RWPE1 (cell line): ENCODE measurements at regions not wholly inside any gene's neighbourhood (a gene's known extent, or its start where the extent isn't known, plus 50 kb on each side); places are given as distances from the start of the nearest gene placed in this dataset.
"Not testable (repeated sequence)": the region's sequence is repeated elsewhere in the genome, so short reads cannot be mapped to it uniquely, and the experiment has no call there.

Source experiments
- CTCF ChIA-PET: fragments of 350-600 bp; sonication (Branson Sonifier 250); formaldehyde crosslinking; extraction: SDS; loops from one replicate; lab custom pipeline; 2021; lab: Yijun Ruan, JAX
- POLR2A ChIA-PET: fragments of 400-600 bp; formaldehyde crosslinking; extraction: SDS; loops from one replicate; lab custom pipeline; 2020; ENCODE audit warnings: antibody characterized with exemption; ENCODE audit not compliant: low non-redundant PET; lab: Yijun Ruan, JAX
- DNase-seq: peaks from one replicate; pipeline ENCODE4 v3.0.0; 2012; ENCODE audit warnings: low spot score
- H3K27ac ChIP-seq: fragments of 450-650 bp; 2 replicates; pipeline ENCODE4 v1.5.1; 2017
- CTCF ChIP-seq: fragments of 450-650 bp; conservative IDR thresholded peaks from 2 replicates; pipeline ENCODE4 v1.5.1; 2017; ENCODE audit warnings: low read depth, mild to moderate bottlenecking

- ChIA-PET CTCF (interaction anchor here (0.6 to 0.8 kb wide), 2 partner anchors 532 to 1182 kb away, joined by 4 to 5 read pairs; no protein-coding TSS in a partner anchor), POLR2A (no interaction called here)
- H3K27ac ChIP-seq, result no peak overlapping the region
- no peak for DNase-seq
- no peak for TF ChIP-seq CTCF
These were observed 372.3 kb downstream of the NDFIP2 start for GRCh38 chr13:79853251-79853650.

GRCh38 chr13:79851318-79851717 is 370.4 kb downstream of the NDFIP2 start:
- ChIA-PET POLR2A (no interaction called here), CTCF (no interaction called here)
- no peak for TF ChIP-seq CTCF

DNA sequence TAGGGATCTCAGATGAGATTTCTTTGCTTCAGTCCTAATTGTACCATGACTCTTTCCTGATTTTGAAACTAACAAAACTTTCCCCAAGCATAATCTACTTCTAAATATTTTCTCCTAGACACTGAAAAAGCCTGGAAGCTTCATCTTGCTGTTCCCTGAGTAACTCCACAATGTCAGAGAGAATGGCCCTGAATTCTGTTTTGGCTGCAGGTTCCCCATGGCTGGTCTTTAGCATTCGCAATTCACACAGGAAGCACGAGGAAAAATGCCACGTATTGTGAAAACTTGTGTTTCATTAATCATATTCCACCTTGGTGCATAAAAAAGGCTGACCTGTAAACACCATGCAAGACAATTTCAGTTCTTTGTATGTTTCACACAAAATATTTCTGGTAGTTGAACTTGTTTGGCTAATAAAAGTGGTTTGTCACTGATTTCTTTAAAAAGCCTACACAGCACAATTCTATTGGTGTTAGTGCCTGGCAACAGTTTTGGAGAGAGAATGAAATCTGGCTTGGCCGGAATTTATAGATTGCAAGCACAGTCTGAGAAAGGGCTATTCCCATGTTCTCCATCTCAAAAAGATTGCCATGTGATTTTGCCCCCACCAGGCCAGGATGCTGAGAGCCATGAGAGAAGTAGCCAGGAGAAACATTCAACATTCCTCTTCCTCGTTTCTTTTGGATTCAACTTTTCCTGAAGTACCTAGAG is 367.1 kb downstream of the NDFIP2 start:
- no peak for TF ChIP-seq CTCF
- ChIA-PET POLR2A (no interaction called here), CTCF (interaction anchor here (0.6 kb wide), 1 partner anchor 168 kb away, joined by 12 read pairs; no protein-coding TSS in a partner anchor)
- DNase-seq, result no peak
- no peak overlapping the region for H3K27ac ChIP-seq

More at GRCh38 chr13:79851318-79851717, 370.4 kb downstream of the NDFIP2 start:
- no peak overlapping the region for H3K27ac ChIP-seq
- no peak for DNase-seq

DNA sequence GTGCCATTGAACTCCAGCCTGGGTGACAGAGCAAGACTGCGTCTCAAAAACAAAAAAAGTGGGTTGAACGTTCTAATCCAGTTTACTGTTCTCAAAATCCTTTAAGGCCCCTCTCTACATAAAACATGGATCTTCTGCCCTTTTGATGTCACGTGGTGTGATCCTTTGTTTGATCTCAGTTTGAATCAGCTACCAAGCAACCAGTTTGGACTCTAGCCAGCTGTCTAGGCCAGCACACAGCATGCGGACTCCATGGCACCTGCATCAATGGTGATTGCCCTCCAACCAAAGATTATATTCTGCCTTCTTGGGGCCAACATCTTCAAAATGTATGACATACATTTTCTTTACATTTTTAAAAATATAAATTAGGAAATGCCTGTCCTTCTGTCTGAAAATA is 365.4 kb downstream of the NDFIP2 start:
- ChIA-PET CTCF (no interaction called here), POLR2A (no interaction called here)
- no peak for TF ChIP-seq CTCF
- no peak overlapping the region for H3K27ac ChIP-seq
- DNase-seq, result no peak

GRCh38 chr13:79837741-79838450 is 356.9 kb downstream of the NDFIP2 start:
- POLR2A ChIA-PET, result no interaction called here
- H3K27ac ChIP-seq, result no peak overlapping the region
- DNase-seq, result no peak
- no peak for TF ChIP-seq CTCF
- CTCF ChIA-PET, result interaction anchor here (0.6 kb wide), 1 partner anchor 378 kb away, joined by 4 read pairs; no protein-coding TSS in a partner anchor

DNA sequence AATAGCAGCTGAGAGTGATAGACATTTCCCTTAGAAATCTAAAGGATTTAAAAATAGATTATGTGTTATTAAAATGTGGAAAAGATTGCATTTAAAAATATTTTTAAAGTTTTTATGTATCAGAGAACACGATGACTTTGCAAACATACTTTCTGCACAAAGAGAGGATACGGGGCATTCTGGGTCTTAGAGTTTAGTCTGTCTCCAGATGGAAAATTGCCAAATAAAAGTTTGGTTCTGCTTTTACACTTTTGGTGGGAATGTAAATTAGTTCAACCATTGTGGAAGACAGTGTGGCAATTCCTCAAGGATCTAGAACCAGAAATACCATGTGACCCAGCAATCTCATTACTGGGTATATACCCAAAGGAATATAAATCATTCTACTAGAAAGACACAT is 355.2 kb downstream of the NDFIP2 start:
- H3K27ac ChIP-seq, CTCF ChIA-PET, POLR2A ChIA-PET, DNase-seq: not testable (repeated sequence)

DNA sequence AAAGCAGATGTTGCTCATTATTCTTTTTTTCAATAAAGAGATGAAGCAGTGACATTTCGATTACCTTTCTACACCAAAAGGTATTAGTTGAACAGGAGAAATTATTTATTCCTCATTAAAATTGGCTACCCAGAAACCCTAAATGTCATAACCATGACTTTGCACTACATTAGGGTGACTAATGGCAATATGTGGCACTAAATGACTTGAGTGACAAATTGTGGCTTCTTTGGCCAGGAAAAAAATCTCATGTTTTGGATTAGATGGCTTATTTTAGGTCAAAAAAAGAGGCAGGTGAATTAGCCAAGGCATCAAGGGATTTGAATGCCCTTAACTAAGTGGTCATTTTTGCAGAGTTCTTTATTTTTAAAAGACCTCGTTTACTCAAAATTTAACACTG is 353.9 kb downstream of the NDFIP2 start:
- H3K27ac ChIP-seq, result no peak overlapping the region
- ChIA-PET POLR2A (no interaction called here), CTCF (no interaction called here)
- no peak for DNase-seq
- TF ChIP-seq CTCF, result no peak
